RWPE2 (cell line): ENCODE measurements at regions not wholly inside any gene's neighbourhood (a gene's known extent, or its start where the extent isn't known, plus 50 kb on each side); places are given as distances from the start of the nearest gene placed in this dataset.

Experiments used
- ATAC-seq: fragments of 200-7000 bp; cut with Tn5 transposase; 3 replicates; pipeline ENCODE4 v1.9.1; 2021; ENCODE audit warnings: low read depth
- DNase-seq: peaks from one replicate; pipeline ENCODE4 v3.0.0-alpha.2; 2020; ENCODE audit warnings: low spot score
- H3K27ac ChIP-seq: fragments of 450-650 bp; 2 replicates; pipeline ENCODE4 v1.5.1; 2017; ENCODE audit warnings: mild to moderate bottlenecking; ENCODE audit not compliant: poor library complexity, severe bottlenecking
- H3K27me3 ChIP-seq: fragments of 250-450 bp; sonication (Bioruptor Pico); 2 replicates; pipeline ENCODE4 v1.5.1; 2021; ENCODE audit warnings: mild to moderate bottlenecking, moderate library complexity; ENCODE audit not compliant: insufficient read depth, poor library complexity, severe bottlenecking
- H3K36me3 ChIP-seq: fragments of 250-450 bp; sonication (Bioruptor Pico); 2 replicates; pipeline ENCODE4 v1.5.1; 2020; ENCODE audit warnings: low read depth, mild to moderate bottlenecking, moderate library complexity
- H3K4me1 ChIP-seq: fragments of 250-450 bp; sonication (Bioruptor Pico); 2 replicates; pipeline ENCODE4 v1.5.1; 2021; ENCODE audit warnings: mild to moderate bottlenecking, moderate library complexity; ENCODE audit not compliant: insufficient read depth, poor library complexity, severe bottlenecking
- H3K4me3 ChIP-seq: fragments of 250-450 bp; sonication (Bioruptor Pico); 2 replicates; pipeline ENCODE4 v1.5.1; 2021; ENCODE audit warnings: mild to moderate bottlenecking, moderate library complexity; ENCODE audit not compliant: severe bottlenecking
- H3K9me3 ChIP-seq: fragments of 250-450 bp; sonication (Bioruptor Pico); 2 replicates; pipeline ENCODE4 v1.5.1; 2021; ENCODE audit warnings: mild to moderate bottlenecking, moderate library complexity; ENCODE audit not compliant: severe bottlenecking
- CTCF ChIP-seq: fragments of 450-650 bp; IDR thresholded peaks from one replicate; pipeline ENCODE4 v1.5.1; 2017; ENCODE audit warnings: mild to moderate bottlenecking, moderate library complexity; ENCODE audit not compliant: poor library complexity, severe bottlenecking

GRCh38 chr13:109605846-109606245, 180.5 kb downstream of the IRS2 start:
- TF ChIP-seq CTCF = no peak
- no peaks in the 10 kb centered on the region for H3K9me3 ChIP-seq
- no peak overlapping the region for H3K4me3 ChIP-seq
- no peaks in the 10 kb centered on the region for H3K4me1 ChIP-seq
- no peak for ATAC-seq
- no peak overlapping the region for H3K27ac ChIP-seq
- H3K36me3 ChIP-seq = no peaks in the 10 kb centered on the region
- no peak for DNase-seq
- no peaks in the 10 kb centered on the region for H3K27me3 ChIP-seq

GRCh38 chr13:109604894-109605293, 181.5 kb downstream of the IRS2 start:
- TF ChIP-seq CTCF = no peak
- H3K9me3 ChIP-seq = no peaks in the 10 kb centered on the region
- H3K4me1 ChIP-seq = no peaks in the 10 kb centered on the region
- DNase-seq = no peak
- H3K4me3 ChIP-seq = no peak overlapping the region
- no peak for ATAC-seq
- H3K36me3 ChIP-seq = no peaks in the 10 kb centered on the region
- H3K27me3 ChIP-seq = no peaks in the 10 kb centered on the region
- H3K27ac ChIP-seq = no peak overlapping the region

- Histone ChIP-seq H3K27ac (no peak overlapping the region), H3K27me3 (no peaks in the 10 kb centered on the region), H3K9me3 (no peaks in the 10 kb centered on the region), H3K4me3 (no peak overlapping the region), H3K36me3 (no peaks in the 10 kb centered on the region), H3K4me1 (no peaks in the 10 kb centered on the region)
- DNase-seq (no peak), ATAC-seq (0 out of 3 replicates have a peak, but pooled peaks have one; percentile 33)
- TF ChIP-seq CTCF = no peak
Measured at GRCh38 chr13:109602356-109602755, 184.0 kb downstream of the IRS2 start.

DNA sequence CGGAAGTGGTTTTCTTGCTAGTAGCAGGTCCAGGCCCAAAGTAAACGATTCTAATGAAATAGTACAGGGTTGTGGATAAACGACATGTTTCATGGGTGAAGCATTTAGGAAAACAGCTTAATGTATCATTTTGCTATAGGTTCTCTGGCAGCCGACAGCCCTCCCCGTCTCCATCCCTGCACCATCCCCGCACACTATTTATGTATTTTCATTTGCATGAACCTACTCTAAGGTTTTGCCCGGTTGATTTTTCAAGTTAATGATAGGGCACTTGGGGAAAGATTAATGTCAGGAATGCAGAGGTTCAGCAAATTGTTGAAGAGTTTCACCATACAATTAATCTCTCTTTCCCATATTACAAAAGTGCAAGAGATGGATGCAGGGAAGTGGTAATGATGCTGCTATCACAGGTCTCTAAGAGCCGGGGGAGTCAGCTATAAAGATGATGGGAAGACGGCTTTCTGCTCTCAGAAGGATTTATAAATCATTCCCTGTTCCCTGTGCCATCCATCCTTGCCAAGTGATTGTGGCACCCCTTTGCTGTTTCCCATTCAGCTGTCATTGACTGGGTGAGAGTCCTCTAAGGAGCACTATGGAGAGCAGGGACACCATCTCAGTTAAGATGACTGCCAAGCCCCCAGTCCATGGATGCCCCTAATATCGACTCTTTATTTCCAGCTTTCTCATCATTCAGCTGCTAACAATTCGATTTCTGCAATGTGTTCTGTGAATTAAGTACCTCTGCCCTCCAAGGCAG, 186.3 kb downstream of the IRS2 start:
- ATAC-seq (no peak), DNase-seq (no peak)
- Histone ChIP-seq H3K9me3 (no peaks in the 10 kb centered on the region), H3K36me3 (no peaks in the 10 kb centered on the region), H3K4me1 (no peaks in the 10 kb centered on the region), H3K27ac (no peak overlapping the region), H3K4me3 (no peak overlapping the region), H3K27me3 (no peaks in the 10 kb centered on the region)
- no peak for TF ChIP-seq CTCF

DNA sequence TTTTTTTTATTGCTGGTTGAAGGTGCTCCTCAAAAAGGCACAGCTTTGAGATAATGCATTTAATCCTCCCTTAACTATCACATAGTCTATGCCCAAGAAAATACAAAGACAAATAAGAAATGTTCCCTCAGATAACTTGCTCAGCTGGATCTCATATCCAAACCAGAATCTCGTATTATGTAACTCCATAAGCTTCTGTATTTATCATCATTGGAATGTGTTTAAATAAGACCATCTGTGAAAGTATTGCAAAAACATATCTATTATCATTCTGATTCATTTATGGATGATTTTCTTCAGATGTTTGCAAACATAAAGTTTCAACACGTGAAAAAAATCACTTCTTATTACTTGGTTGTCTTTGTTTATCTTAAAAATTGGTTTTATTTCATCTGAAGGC, 190.9 kb downstream of the IRS2 start:
- ATAC-seq = no peak
- Histone ChIP-seq H3K27me3 (no peaks in the 10 kb centered on the region), H3K4me3 (no peak overlapping the region)

More for the DNA sequence above, 190.9 kb downstream of the IRS2 start:
- no peak for TF ChIP-seq CTCF
- DNase-seq = no peak
- Histone ChIP-seq H3K27ac (no peak overlapping the region), H3K36me3 (no peaks in the 10 kb centered on the region), H3K9me3 (no peaks in the 10 kb centered on the region), H3K4me1 (no peaks in the 10 kb centered on the region)
